M059J (cell line): ENCODE measurements at regions not wholly inside any gene's neighbourhood (a gene's known extent, or its start where the extent isn't known, plus 50 kb on each side); places are given as distances from the start of the nearest gene placed in this dataset.
A peak's percentile ranks its signal among the peaks of the same experiment; 100 is the strongest.
"Not testable (repeated sequence)": the region's sequence is repeated elsewhere in the genome, so short reads cannot be mapped to it uniquely, and the experiment has no call there.

ENCODE experiments used
- DNase-seq: peaks from one replicate; pipeline ENCODE4 v3.0.0-alpha.2; 2012; ENCODE audit warnings: low read depth

DNA sequence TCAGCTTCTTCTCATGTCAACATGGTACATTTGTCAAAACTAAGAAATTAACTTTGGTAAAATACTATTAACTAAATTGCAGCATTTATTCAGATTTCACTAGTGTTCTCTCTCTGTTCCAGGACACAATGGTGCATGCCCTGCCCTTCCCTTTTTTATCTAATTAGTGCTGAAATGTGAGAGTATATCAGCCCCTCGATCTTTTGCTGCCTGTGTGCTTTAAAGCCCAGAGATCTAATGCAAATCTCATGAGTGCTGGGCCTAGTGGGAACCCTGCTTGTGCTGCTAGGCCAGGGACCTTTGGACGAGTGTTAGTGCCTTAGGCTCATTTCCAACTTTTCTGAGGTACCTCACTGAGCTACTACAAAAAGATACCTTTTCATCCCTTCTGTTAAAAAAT is 221.1 kb upstream of the EDNRB start:
- no peak for DNase-seq

DNA sequence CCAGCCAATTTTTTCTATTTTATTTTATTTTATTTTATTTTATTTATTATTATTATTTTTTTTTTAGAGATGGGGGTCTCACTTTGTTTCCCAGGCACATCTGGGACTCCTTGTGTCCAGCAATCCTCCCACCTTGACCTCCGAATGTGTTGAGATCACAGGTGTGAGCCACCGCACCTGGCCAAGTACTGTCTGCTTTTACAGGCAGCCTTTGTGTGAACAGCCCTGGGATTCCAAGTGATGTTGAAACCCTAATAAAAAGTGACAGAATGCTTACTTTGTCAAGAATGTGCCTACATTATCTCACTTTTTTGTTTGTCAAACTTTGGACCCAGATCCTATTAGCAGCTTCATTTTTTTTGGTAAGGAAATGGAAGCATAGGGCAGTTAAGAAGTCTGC is 220.1 kb upstream of the EDNRB start:
- no peak for DNase-seq

DNA sequence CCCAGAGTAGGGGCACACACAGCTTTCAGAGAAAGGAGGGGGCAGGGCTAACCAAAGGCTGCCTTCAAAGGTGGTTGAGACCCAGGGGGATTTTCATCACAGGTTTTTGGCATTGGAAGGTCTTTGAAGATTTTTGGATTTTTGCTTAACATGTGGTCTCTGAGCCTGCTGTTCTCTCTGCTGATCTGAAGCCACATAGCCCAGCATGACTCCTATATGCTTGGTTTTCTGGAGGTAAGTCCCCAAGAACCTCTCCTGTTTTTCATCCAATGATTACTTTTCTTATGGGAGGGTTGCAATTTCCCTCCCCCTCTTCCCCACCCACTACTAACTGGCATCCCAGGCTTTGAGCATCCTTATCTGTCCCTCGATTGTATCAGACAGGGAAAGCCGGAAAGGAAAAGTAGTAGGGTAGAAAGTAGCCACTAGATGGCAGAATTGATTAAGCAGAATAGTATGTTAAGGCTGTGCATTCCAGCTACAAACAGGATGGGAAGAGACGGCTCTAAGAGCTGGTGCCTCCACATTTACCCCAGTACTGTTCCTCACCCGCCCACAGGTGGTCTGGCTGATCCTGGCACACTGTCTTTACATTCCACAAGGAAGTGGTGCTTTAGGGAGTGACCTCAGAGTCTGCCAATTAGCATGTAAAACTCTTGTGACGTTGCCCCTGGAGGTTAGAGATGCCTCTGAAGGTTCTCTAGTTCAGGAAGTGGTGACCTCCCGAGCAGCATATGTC is 218.9 kb upstream of the EDNRB start:
- peak; percentile 58 for DNase-seq

DNA sequence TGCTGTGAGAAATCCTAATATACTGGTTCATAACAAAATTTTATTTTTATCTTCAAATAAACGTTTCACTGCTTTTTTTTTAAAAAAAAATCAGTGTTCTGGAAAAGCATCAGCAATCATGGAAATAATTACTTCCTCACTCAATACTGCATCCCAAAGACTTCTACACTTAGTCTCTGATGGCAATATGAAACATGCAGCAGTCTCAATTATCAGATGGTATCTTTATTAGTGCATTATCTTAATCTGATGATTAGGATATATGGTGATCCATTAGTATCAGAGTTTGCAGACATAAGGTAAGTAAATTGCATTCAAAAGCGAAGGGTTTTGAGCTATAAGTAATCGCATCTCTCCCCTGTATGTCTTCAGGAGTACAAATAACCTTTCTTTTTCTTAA is 218.3 kb upstream of the EDNRB start:
- no peak for DNase-seq

DNA sequence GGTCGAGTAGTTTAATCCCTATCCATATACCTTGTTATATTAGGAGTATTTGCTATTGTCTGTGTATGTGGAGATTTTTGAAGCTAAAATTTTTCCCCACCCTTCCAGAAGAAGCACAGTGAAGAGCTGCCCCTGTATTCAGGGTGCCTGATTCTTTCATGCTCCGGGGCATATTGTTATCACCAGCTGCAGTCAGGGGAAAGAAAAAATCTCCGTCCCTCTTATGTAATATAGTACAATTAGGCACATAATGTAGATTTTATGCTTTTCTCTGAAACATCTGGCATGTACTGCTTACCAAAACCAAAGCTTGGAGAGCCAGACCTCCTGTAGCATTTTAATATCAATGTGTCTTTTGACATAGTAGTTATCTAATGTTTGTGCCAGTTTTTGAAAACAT is 214.9 kb upstream of the EDNRB start:
- no peak for DNase-seq

DNA sequence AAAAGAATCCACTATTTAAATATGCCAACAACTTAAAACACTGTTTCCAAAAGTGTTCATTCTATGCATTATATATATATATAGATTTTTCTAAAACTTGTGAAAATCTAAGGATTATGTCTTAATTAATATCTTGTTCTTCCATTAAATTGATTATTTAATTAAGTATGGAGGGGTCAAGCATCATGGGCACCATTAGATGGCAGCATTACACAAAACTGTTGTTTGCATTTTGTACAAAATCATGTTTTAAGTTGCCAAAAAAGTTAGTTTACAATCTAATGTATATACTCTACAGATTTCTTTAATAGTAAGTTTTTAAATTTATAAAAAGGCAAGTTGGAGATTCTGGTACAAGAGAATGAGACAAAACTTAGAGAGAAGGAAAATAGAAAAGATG is 213.2 kb upstream of the EDNRB start:
- DNase-seq: no peak

DNA sequence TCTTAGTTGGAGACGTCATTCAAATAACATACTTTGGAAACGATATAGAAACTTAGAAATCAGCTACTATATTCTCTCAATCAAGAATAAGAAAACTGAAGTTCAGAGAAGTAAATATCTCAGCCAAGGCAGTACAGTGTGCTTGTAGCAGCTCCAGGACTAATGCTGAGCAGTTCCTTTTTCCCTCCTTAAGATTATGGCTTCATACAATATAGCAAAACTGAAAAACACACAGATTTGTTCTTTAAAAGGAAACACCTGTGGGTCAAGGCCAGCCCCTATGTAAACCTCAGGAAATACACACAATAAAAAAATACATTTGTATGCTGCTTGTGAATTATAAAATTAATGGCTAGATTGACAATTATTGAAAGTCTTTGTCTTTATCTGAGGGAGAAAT is 212.7 kb upstream of the EDNRB start:
- DNase-seq: no peak

DNA sequence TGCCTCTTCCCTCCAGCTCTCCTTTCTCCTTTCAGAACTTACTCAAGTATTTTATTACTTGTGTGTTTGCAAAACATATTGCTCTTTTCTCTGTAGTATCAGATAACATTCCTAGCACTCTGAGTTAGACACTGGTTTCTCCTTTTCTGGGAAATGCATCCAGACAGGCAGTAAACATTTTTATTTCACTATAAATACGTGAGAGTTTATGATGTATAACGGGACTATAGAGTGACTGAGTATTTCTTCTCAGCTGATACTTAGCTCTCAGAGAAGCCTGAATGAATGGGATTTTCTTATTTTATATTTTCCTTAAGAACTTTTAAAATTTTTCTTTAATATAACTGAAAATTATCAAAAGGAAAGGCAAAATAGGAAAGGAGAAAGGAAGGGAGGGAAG is 211.2 kb upstream of the EDNRB start:
- no peak for DNase-seq

DNA sequence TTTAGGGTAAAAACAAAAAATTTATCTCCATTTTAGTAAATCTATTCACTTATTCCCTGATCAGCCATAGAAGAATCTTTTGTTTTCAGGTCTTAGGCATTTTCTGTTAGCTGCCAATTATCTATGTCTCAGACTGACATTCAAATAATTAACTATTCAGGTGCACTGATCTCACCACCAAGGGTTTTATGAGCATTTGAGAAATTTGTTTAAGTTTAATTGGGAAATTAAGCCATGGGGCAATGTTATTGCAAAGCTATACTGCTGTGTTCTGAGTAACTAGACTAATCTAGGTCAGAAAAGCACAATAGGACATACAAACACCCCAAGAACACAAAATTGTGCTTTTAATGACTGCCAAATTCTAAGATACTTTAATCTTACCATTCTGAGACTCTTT is 210.7 kb upstream of the EDNRB start:
- DNase-seq: no peak

DNA sequence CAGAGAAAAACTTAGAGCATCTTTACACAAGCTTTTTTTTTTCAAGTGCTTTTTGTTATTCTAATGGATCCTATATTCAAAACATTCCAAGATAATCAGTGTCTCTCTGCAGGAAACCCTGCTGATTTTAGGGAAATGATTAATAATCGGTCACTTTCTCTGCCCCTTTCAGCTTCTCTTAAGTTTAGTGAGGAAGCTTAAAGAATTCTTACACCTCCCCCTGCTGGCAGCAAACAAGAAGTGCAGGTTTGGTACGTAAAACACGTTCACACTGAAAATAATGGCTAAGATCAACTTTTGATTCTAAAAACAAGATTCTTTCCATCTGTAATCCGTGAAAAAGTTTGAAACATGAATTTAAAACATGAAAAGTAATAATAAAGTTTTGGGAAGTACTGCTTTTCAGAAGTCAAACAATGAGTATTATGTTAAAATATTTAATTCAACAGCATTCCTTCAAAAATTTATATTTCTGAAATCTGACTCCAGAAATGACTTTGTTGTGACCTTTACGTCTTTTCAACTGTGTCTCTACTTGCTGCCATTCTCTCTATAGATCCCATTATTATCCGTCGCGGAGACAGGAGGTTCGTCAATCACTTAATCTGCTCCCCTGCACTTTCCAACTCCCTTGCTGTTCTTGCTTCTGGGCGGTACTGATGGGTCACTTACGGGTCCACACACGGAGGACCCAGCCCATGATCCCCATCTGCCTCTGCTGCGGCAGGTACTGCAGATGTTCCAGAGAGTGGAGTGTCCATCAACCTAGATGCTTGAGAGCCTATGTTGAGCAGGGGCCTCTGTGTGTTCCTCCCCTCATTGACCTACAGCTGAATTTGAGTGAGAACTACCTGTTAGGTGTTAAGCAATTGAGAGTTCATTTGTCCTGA is 203.1 kb upstream of the EDNRB start:
- DNase-seq: peak; percentile 33

DNA sequence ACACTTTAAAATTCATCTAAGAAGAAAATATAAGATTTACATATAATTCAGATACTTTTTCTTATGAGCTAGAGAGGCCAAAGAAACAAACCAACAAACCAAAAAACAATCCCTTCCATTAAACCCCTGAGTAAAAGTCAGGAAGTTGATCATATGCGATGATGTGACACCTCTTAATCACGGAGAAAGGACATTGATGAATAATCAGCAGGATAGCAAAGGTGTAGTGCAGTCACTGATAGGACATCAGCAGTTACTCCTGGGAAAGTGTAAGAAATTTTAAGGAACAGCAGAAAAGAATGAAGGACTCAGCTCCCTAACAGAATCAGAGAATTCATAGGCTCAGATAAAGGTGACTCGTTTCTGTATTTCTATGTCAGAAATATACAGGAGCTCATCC is 202.4 kb upstream of the EDNRB start:
- DNase-seq: no peak

DNA sequence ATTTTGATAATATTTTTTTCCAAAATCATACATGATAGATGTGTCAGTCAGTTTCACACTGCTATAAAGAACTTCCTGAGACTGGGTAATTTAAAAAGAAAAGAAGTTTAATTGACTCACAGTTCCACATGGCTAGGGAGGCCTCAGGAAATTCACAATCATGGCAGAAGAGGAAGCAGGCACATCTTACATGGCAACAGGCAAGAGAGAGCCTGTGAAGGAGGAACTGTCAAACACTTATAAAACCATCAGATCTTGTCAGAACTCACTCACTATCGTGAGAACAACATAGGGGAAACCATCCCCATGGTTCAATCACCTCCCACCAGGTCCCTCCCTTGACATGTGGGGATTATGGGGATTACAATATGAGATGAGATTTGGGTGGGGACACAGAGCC is 201.5 kb upstream of the EDNRB start:
- not testable (repeated sequence) for DNase-seq

DNA sequence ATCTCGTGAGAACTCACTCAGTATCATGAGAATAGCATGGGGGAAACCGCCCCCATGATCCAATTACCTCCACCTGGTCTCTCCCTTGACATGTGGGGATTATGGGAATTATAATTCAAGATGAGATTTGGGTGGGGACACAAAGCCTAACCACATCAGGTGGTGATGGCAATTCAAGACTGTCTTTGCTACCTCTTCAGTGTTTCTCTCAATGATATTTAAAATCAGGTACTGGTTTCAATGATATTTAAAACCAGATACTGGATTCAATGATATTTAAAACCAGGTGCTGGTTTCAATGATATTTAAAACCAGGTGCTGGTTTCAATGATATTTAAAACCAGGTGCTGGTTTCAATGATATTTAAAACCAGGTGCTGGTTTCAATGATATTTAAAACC is 198.4 kb upstream of the EDNRB start:
- not testable (repeated sequence) for DNase-seq

DNA sequence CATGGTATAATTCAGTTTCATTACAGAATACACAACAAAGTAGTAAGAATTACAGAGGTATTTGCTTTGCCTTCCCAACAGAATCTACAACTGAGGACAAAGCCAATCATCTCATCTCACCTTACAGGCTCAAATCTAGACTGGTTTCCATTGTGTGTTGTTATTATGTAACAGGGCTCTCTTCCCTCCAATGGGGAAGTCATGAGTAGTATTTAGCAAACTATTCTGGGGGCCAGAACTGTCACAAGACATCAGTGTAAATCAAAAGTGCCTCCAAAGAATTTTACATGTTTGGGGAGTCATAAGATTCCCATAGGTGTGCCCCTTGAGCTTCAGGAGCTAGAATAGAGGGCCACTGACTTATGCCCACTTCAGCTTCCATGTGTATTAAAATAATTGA is 187.0 kb upstream of the EDNRB start:
- DNase-seq: no peak

DNA sequence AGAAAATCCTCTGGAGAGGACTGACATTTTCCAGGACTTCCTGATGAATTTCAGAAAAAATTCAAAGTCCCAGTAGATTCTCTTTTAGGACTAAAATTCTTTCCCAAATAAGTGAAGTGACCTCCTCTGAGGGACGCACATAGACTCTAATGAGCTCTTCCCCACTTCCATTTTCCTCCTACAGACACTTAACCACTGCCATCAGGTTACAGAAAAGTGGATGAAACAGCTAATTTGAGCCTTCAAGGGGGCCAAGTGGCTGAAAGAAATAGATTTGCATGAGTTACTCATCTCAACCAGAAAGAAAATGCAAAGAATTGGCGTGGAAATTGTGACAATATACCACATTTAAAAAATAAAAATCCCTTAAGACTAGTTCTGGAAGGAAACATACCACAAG is 185.3 kb upstream of the EDNRB start:
- DNase-seq: no peak

DNA sequence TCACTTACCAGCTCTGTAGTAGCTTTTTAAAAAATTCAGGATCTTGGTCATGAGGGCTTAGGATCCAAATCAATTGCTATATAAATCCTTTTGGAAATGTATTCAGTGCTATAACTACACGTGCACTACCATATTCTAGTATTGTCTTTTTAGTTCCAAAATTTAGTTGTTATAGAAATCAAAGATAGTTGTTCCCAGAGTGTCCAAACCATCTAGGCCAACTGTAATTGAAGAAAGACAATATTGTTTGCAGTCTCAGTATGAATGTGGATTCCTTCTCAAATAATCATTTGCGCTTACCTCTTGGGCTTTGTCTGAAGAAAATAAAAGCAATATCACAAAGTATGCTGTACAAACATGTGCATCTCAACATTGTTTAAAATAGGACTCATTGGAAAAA is 184.1 kb upstream of the EDNRB start:
- DNase-seq: no peak

DNA sequence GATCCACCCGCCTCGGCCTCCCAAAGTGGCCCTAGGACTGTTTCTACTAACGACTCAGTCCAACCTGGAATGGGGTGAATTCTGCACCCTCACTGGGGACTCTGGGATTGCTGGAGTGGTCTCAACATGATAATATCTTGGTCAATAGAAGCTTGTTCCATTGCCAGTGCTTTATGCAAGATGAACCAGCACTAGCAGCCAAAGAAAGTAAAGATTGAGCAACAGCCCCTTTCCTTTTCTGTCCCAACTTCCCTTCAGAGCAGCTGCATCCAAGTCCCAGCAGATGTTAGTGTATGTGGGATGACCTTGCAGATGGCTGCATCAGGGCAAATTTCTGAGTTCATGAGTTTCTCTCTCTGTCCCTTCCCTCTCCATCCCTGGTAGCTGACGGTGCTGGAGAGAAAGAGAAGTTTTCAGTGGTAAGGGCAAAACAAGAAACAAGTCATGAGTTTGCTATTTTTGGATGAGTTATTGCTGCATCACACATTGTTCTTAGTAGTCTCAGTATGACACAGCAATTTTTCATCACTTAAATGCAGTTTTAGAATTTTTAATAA is 183.6 kb upstream of the EDNRB start:
- DNase-seq: peak; percentile 7

DNA sequence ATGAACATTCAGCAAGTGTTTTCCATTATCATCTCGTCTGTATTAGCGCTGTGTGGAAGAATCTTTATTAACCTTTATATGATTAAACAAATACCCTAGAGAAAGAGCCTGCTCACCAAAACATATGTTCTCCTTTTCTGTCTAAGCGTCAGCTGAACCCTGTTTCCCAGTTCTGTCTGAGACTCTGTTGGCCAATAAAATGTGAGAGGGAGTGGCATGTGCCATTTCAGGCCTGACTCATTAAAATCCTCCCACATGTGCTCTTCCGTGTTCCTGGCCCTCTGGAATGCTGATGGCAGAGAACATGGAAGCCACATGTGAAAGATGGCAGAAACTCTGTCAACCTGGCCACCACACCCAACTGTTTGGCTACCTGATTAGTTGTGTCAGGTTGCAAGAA is 181.9 kb upstream of the EDNRB start:
- peak; percentile 15 for DNase-seq

DNA sequence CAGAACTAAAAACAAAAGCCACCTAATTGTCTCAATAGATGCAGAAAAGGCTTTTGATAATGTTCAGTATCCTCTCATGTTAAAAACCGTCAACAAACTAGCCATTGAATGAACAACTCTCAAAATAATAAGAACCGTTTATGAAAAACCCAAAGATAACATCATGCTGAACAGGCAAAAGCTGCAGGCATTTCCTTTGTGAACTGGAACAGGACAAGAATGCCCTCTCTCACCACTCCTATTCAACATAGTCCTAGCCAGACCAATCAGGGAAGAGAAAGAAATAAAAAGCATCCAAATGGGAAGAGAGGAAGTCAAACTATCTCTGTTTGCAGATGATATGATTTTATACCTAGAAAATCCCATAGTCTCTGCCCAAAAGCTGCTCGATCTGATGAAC is 179.6 kb upstream of the EDNRB start:
- DNase-seq: no peak

DNA sequence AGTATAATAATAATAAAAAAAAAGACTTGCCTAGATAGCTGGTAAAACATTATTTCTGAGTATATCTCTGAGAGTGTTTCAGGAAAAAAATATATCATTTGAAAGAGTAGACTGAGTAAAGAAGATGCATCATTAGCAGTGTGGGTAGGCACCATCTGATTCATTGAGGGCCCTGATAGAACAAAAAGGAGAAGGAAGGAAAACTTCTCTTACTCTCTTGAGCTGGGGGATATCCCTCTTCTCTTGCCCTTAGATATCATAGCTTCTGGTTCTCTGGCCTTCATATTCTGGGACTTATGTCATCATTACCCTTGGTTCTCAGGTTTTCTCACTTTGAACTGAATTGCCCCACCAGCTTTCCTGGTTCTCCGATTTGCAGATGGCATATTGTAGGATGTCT is 177.6 kb upstream of the EDNRB start:
- DNase-seq: no peak

DNA sequence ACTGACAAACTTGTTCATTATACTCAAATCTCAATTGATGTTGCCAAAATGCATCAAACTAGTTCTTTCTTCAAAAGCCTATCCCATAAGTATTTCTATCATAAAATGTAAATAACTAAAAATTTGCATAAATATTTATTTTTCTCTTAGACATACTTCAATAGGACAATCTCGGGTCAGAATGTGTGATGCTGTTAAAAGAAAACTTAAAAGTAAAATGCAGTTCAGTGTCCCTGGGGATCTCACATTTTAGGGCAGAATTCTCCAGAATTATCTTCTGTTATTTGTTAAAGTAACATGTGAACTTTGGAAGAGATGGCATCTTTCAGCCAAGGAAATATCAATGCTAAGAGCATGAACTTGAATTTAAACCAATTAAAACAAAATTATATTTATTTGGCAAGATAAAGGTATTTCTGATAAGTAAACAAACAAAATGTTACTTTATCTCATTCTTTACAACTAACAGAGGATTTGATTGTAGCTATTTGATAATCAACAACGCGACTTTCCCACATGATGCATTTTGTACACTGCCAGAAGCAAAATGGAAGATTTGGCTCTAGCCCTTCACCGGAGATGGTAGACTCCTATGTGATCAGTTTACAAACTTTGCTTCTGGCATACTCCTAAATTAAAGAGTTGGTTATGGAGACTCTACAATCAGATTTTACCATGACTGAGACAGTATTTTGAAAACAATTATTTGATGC is 169.5 kb upstream of the EDNRB start:
- DNase-seq: no peak

DNA sequence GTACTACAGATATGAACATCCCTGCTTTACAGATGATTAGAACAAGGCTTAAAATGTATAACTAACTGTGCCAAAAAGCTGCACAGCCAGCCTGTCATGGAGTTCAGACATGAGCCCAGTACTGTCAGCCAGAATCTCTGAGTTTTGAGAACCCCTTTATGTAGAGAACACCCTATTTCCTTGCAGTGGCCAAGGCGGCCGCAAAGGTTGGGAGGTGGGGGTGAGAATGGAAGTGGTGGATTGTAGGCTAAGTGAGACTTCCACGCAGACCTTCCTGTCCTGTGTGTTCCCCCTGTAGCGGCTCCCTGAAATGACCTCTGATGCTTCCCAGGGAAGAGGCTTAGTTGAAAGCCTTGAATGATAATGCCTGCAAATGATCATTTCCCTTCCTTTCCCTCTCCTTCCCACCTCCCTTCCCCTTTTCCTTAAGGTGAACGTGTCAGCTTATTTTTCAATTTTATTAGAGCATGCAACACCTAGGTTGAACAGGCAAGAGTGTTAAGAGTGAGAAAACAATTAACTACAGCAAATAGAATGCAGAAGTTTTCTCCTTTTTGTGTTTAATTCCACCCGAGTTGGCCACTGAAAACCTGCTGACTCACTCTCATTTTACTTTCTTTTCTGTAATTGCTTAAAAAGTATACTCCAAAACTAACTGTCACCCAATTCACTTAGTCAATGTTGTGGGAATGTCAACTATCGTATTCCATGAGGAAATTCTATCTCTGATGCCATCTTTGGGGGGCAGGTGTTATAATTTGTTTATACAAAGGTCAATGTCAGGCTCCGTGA is 167.0 kb upstream of the EDNRB start:
- DNase-seq: no peak
